ENCODE measurements at regions not wholly inside any gene's neighbourhood (a gene's known extent, or its start where the extent isn't known, plus 50 kb on each side); places are given as distances from the start of the nearest gene placed in this dataset.

DNA sequence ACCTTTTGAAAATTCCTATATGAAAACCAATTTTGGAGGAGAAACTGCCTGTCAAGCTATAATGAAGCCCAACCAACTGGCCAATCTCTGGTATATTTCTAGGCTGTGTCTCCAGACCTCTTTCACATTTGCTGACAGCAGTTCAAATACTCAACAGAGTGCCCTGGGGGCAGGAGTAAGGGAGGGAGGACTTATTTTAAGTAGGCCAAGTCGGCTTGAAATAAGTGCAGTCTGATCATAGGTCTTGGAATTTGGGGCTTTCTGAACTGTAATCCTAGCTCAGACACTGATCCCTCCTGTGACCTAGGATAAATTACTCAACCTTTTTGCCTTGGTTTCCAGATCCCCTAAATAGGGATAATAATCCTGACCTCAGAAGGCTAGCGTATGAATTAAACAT lies 59.4 kb upstream of the SLC7A11 start:
- H3F3A ChIP-seq (ENCODE audit: low read depth) = no peaks in the 10 kb centered on the region
- no peaks in the 10 kb centered on the region for H3K4me1 ChIP-seq (ENCODE audit: insufficient read depth, low read length, poor library complexity, severe bottlenecking)
- H3K9me3 ChIP-seq (ENCODE audit: insufficient read depth, low read depth, low read length) = no peaks in the 10 kb centered on the region
- H3K36me3 ChIP-seq (ENCODE audit: insufficient read depth, low read length) = no peaks in the 10 kb centered on the region
- no peaks in the 10 kb centered on the region for H3K9me2 ChIP-seq (replicated peaks; ENCODE audit: low read depth, low read length)
- no peak overlapping the region for H2AFZ ChIP-seq (ENCODE audit: low read length)
- H3K4me3 ChIP-seq (ENCODE audit: low read length, poor library complexity, severe bottlenecking) = no peak overlapping the region
- H3K79me2 ChIP-seq (ENCODE audit: insufficient read depth, low read length) = no peaks in the 10 kb centered on the region
- H3K4me2 ChIP-seq (ENCODE audit: low read depth, low read length, poor library complexity, severe bottlenecking) = no peak overlapping the region
- no peaks in the 10 kb centered on the region for H3K27me3 ChIP-seq (ENCODE audit: insufficient read depth, low read length, poor library complexity, severe bottlenecking)
- no peak overlapping the region for H3K9ac ChIP-seq (ENCODE audit: low read depth, low read length, poor library complexity, severe bottlenecking)
- TF ChIP-seq, protein P1, sequence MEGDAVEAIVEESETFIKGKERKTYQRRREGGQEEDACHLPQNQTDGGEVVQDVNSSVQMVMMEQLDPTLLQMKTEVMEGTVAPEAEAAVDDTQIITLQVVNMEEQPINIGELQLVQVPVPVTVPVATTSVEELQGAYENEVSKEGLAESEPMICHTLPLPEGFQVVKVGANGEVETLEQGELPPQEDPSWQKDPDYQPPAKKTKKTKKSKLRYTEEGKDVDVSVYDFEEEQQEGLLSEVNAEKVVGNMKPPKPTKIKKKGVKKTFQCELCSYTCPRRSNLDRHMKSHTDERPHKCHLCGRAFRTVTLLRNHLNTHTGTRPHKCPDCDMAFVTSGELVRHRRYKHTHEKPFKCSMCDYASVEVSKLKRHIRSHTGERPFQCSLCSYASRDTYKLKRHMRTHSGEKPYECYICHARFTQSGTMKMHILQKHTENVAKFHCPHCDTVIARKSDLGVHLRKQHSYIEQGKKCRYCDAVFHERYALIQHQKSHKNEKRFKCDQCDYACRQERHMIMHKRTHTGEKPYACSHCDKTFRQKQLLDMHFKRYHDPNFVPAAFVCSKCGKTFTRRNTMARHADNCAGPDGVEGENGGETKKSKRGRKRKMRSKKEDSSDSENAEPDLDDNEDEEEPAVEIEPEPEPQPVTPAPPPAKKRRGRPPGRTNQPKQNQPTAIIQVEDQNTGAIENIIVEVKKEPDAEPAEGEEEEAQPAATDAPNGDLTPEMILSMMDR (conservative IDR thresholded peaks at IDR 0.05; ENCODE audit: low read length) = no peak
- no peak for TF ChIP-seq EZH2phosphoT487 (IDR thresholded peaks at IDR 0.05; ENCODE audit: borderline replicate concordance)
- no peaks in the 10 kb centered on the region for H4K20me1 ChIP-seq (ENCODE audit: insufficient read depth, low read length, poor library complexity, severe bottlenecking)

DNA sequence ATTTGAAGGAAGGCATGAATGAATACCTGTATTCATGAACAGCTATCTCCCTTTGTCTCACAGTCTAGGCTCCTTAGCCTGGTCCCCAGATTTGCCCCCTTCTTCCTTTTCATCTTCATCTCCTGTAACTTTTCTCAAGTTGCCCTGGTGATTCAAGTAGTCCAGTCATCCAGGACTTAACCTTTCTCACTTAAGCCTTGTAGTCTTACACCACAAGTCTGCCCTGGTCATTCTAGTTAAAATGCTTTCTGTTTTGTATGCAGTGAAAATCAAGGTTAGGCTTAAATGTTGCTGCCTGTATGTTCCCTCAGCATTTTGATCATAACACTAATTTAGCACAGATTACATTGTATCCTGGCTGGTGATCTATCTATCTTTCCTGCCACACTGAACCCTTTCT lies 58.5 kb upstream of the SLC7A11 start:
- Histone ChIP-seq H3K4me1 (ENCODE audit: insufficient read depth, low read length, poor library complexity, severe bottlenecking) (no peaks in the 10 kb centered on the region), H3K79me2 (ENCODE audit: insufficient read depth, low read length) (no peaks in the 10 kb centered on the region), H3K4me2 (ENCODE audit: low read depth, low read length, poor library complexity, severe bottlenecking) (no peak overlapping the region), H2AFZ (ENCODE audit: low read length) (no peak overlapping the region), H4K20me1 (ENCODE audit: insufficient read depth, low read length, poor library complexity, severe bottlenecking) (no peaks in the 10 kb centered on the region), H3K9ac (ENCODE audit: low read depth, low read length, poor library complexity, severe bottlenecking) (no peak overlapping the region), H3F3A (ENCODE audit: low read depth) (no peaks in the 10 kb centered on the region), H3K9me3 (ENCODE audit: insufficient read depth, low read depth, low read length) (no peaks in the 10 kb centered on the region), H3K36me3 (ENCODE audit: insufficient read depth, low read length) (no peaks in the 10 kb centered on the region), H3K4me3 (ENCODE audit: low read length, poor library complexity, severe bottlenecking) (no peak overlapping the region), H3K9me2 (replicated peaks; ENCODE audit: low read depth, low read length) (no peaks in the 10 kb centered on the region), H3K27me3 (ENCODE audit: insufficient read depth, low read length, poor library complexity, severe bottlenecking) (no peaks in the 10 kb centered on the region)
- TF ChIP-seq, protein P1 (conservative IDR thresholded peaks at IDR 0.05; ENCODE audit: low read length) = no peak

DNA sequence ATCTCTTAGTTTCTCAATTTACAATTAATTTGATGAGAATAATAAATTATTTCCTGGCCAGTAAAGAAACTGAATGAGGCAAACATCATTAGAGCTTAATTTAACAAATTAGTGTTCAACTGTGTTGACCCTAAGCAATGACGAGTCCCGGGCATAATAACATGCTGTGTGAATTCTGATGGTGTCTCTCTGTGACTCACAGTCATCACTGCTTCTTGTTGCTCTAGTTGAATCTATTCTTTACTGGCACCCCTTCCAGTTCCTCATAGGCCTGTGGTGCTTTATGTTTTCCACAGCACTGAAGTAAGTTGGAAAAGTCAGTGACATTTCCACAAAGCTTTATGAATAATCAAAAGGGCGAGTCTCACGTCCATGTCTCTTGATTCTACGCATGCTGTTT lies 57.7 kb upstream of the SLC7A11 start:
- H3K4me2 ChIP-seq (ENCODE audit: low read depth, low read length, poor library complexity, severe bottlenecking) = no peak overlapping the region
- no peak overlapping the region for H3K9ac ChIP-seq (ENCODE audit: low read depth, low read length, poor library complexity, severe bottlenecking)
- no peaks in the 10 kb centered on the region for H3K4me1 ChIP-seq (ENCODE audit: insufficient read depth, low read length, poor library complexity, severe bottlenecking)
- H4K20me1 ChIP-seq (ENCODE audit: insufficient read depth, low read length, poor library complexity, severe bottlenecking) = no peaks in the 10 kb centered on the region
- no peak overlapping the region for H3K4me3 ChIP-seq (ENCODE audit: low read length, poor library complexity, severe bottlenecking)
- H2AFZ ChIP-seq (ENCODE audit: low read length) = no peak overlapping the region
- no peaks in the 10 kb centered on the region for H3K79me2 ChIP-seq (ENCODE audit: insufficient read depth, low read length)
- no peaks in the 10 kb centered on the region for H3K27me3 ChIP-seq (ENCODE audit: insufficient read depth, low read length, poor library complexity, severe bottlenecking)
- H3K36me3 ChIP-seq (ENCODE audit: insufficient read depth, low read length) = no peaks in the 10 kb centered on the region
- H3K9me2 ChIP-seq (replicated peaks; ENCODE audit: low read depth, low read length) = no peaks in the 10 kb centered on the region
- no peaks in the 10 kb centered on the region for H3F3A ChIP-seq (ENCODE audit: low read depth)
- H3K9me3 ChIP-seq (ENCODE audit: insufficient read depth, low read depth, low read length) = no peaks in the 10 kb centered on the region
- no peak for TF ChIP-seq EZH2phosphoT487 (IDR thresholded peaks at IDR 0.05; ENCODE audit: borderline replicate concordance)
- TF ChIP-seq, protein P1 (conservative IDR thresholded peaks at IDR 0.05; ENCODE audit: low read length) = no peak
